HepG2 (cell line): ENCODE measurements at regions not wholly inside any gene's neighbourhood (a gene's known extent, or its start where the extent isn't known, plus 50 kb on each side); places are given as distances from the start of the nearest gene placed in this dataset.

Source experiments
- ATAC-seq: fragments of 200-7000 bp; cut with Tn5 transposase; 3 replicates; pipeline ENCODE4 v1.9.1; 2020; ENCODE audit warnings: mild to moderate bottlenecking, moderate library complexity
- BruUV-seq: library from RNA; stranded (reverse); fragments of 400-500 nt; replicated peaks from 2 replicates; lab custom pipeline; 2021; lab: Mats Ljungman, UMichigan
- CTCF ChIA-PET: fragments of 300-600 bp; formaldehyde crosslinking; extraction: SDS; loops from one replicate; lab custom pipeline; 2021; ENCODE audit warnings: low total read pairs, inconsistent platforms, low intra/inter-chr PET ratio; lab: Yijun Ruan, JAX
- POLR2A ChIA-PET: fragments of 350-600 bp; sonication (Branson Sonifier 250); formaldehyde crosslinking; loops from one replicate; lab custom pipeline; 2020; ENCODE audit warnings: antibody characterized with exemption, inconsistent platforms; lab: Yijun Ruan, JAX
- DNase-seq: peaks from one replicate; pipeline ENCODE4 v3.0.0-alpha.2; 2015; ENCODE audit warnings: low spot score
- FAIRE-seq: peaks from 3 replicates; lab custom pipeline; 2011; peaks lifted over from hg19 to GRCh38; lab: Jason Lieb, UNC
- H2AFZ ChIP-seq: one replicate; pipeline ENCODE4 v1.6.1; 2011; ENCODE audit warnings: low read length, inconsistent platforms
- H3K27ac ChIP-seq: fragments of 300-600 bp; 3 replicates; pipeline ENCODE4 v1.8.0; 2011; ENCODE audit warnings: mixed run types, mild to moderate bottlenecking, mixed read lengths, low read length, inconsistent platforms; ENCODE audit not compliant: insufficient read depth; ENCODE audit errors: extremely low read length
- H3K27me3 ChIP-seq, 2 experiments: fragments of 200-600 bp in 1 of 2; 2 replicates in 1 of 2; 3 replicates in 1 of 2; pipeline versions ENCODE4 v1.6.0 to v1.8.0; 2011; ENCODE audit warnings: low read length in 2 of 2, mild to moderate bottlenecking in 2 of 2, moderate library complexity in 2 of 2, inconsistent platforms in 1 of 2; ENCODE audit not compliant: insufficient read depth in 2 of 2, control insufficient read depth in 1 of 2
- H3K36me3 ChIP-seq, 2 experiments: fragments of 200-600 bp in 1 of 2; replicated peaks in 1 of 2; 2 replicates in 1 of 2; 3 replicates in 1 of 2; pipeline versions ENCODE4 v1.5.1 to v1.8.0; 2011; ENCODE audit warnings: low read length in 2 of 2, inconsistent platforms in 1 of 2; ENCODE audit not compliant: insufficient read depth in 2 of 2, control insufficient read depth in 1 of 2
- H3K4me1 ChIP-seq: 2 replicates; pipeline ENCODE4 v1.5.1; 2012; ENCODE audit warnings: low read length, inconsistent platforms; ENCODE audit not compliant: insufficient read depth
- H3K4me2 ChIP-seq: 2 replicates; pipeline ENCODE4 v1.6.0; 2011; ENCODE audit warnings: low read depth, low read length, inconsistent platforms
- H3K4me3 ChIP-seq, 3 experiments: fragments of 200-600 bp in 1 of 3; sonication (generic), shearing (Covaris generic) in 1 of 3; replicated peaks in 1 of 3; 2 replicates each; pipeline ENCODE4 v1.5.1; 2011 to 2016; ENCODE audit warnings: low read length in 3 of 3, inconsistent platforms in 2 of 3, low read depth in 2 of 3, mild to moderate bottlenecking in 2 of 3, control low read depth in 1 of 3, mixed read lengths in 1 of 3; ENCODE audit not compliant: insufficient read depth in 1 of 3
- H3K79me2 ChIP-seq: one replicate; pipeline ENCODE4 v1.6.1; 2011; ENCODE audit warnings: low read length, inconsistent platforms; ENCODE audit not compliant: insufficient read depth
- H3K9ac ChIP-seq: 2 replicates; pipeline ENCODE4 v1.6.0; 2011; ENCODE audit warnings: mild to moderate bottlenecking, low read depth, low read length, inconsistent platforms; ENCODE audit not compliant: insufficient read depth
- H3K9me3 ChIP-seq: 2 replicates; pipeline ENCODE4 v1.5.1; 2012; ENCODE audit warnings: mild to moderate bottlenecking, low read length
- H4K20me1 ChIP-seq: 2 replicates; pipeline ENCODE4 v1.6.0; 2011; ENCODE audit warnings: inconsistent platforms, mild to moderate bottlenecking, low read length, moderate library complexity; ENCODE audit not compliant: insufficient read depth
- CREB3 ChIP-seq: sonication (generic); formaldehyde crosslinking; IDR thresholded peaks from 2 replicates; pipeline ENCODE4 v1.5.0; 2020; ENCODE audit warnings: missing genetic modification reagents
- DDIT3 ChIP-seq: sonication (generic); formaldehyde crosslinking; IDR thresholded peaks from 2 replicates; pipeline ENCODE4 v1.4.0; 2020; ENCODE audit warnings: mild to moderate bottlenecking, missing genetic modification reagents
- DR1 ChIP-seq: sonication (generic); formaldehyde crosslinking; IDR thresholded peaks from 2 replicates; pipeline ENCODE4 v1.8.0; 2021; ENCODE audit warnings: mild to moderate bottlenecking, missing genetic modification reagents, inconsistent platforms
- FOXC1 ChIP-seq: sonication (generic); formaldehyde crosslinking; IDR thresholded peaks from 2 replicates; pipeline ENCODE4 v1.8.0; 2022; ENCODE audit warnings: mild to moderate bottlenecking, missing genetic modification reagents, borderline replicate concordance
- KDM3A ChIP-seq: IDR thresholded peaks from 2 replicates; pipeline ENCODE4 v1.6.1; 2018; ENCODE audit warnings: low read depth, missing compliant biosample characterization
- NCOA5 ChIP-seq: sonication (generic); formaldehyde crosslinking; IDR thresholded peaks from 2 replicates; pipeline ENCODE4 v1.4.0; 2020; ENCODE audit warnings: missing genetic modification reagents
- POGK ChIP-seq: sonication (generic); formaldehyde crosslinking; conservative IDR thresholded peaks from 2 replicates; pipeline ENCODE4 v1.8.0; 2022; ENCODE audit warnings: mild to moderate bottlenecking, moderate library complexity, missing genetic modification reagents
- PRMT3 ChIP-seq: sonication (generic); formaldehyde crosslinking; IDR thresholded peaks from 2 replicates; pipeline ENCODE4 v1.8.1; 2022; ENCODE audit warnings: low read depth, mild to moderate bottlenecking, moderate library complexity, missing genetic modification reagents, borderline replicate concordance
- ZFP62 ChIP-seq: sonication (generic); formaldehyde crosslinking; IDR thresholded peaks from 2 replicates; pipeline ENCODE4 v1.4.0; 2020; ENCODE audit warnings: missing genetic modification reagents
- ZMYM3 ChIP-seq: sonication (generic); formaldehyde crosslinking; IDR thresholded peaks from 2 replicates; pipeline ENCODE4 v1.5.1; 2020; ENCODE audit warnings: mild to moderate bottlenecking, missing genetic modification reagents
- ZNF142 ChIP-seq: sonication (generic); formaldehyde crosslinking; IDR thresholded peaks from 2 replicates; pipeline ENCODE4 v1.4.0; 2020; ENCODE audit warnings: missing genetic modification reagents
- ZNF430 ChIP-seq: sonication (generic); formaldehyde crosslinking; IDR thresholded peaks from 2 replicates; pipeline ENCODE4 v1.9.0; 2021; ENCODE audit warnings: mild to moderate bottlenecking, missing genetic modification reagents
- WGBS: methylation state at CpG from one replicate; pipeline ENCODE4 v1.1.6; 2017; ENCODE audit warnings: low lambda C conversion rate; 5-methylcytosine and 5-hydroxymethylcytosine counted together
- in situ Hi-C: cut with HindIII; loops from 2 replicates; pipeline ENCODE4 v1.10.0; 2017; ENCODE audit warnings: low pct_unique_long_range_greater_than_20kb; ENCODE audit not compliant: extremely low pct_ligation_motif_present
- intact Hi-C: fragments of 100-400 bp; cut with micrococcal nuclease; formaldehyde crosslinking; loops from one replicate; pipeline ENCODE4 v1.10.0; 2022; ENCODE audit not compliant: unreplicated experiment

- TF ChIP-seq POGK (CRISPR knock-in tag) = no peak
- TF ChIP-seq NCOA5 (CRISPR knock-in tag) = no peak
- TF ChIP-seq ZMYM3 (CRISPR knock-in tag) = no peak
Measured at GRCh38 chr1:73104749-73105148, 822.4 kb upstream of the NEGR1 start (continued).

- H2AFZ ChIP-seq = no peak overlapping the region
- no peaks in the 10 kb centered on the region for H3K4me1 ChIP-seq
- in situ Hi-C loops (no loop called here), intact Hi-C loops (no loop called here)
- H3K4me2 ChIP-seq = no peak overlapping the region
- POLR2A ChIA-PET = no interaction called here
- FAIRE-seq (no peak), ATAC-seq (no peak), DNase-seq (no peak)
- no peak overlapping the region for H3K9ac ChIP-seq
- CTCF ChIA-PET = no interaction called here
- no peaks in the 10 kb centered on the region for H3K79me2 ChIP-seq
- WGBS = 0% methylated on average over 4 of the region's 4 CpGs
- H3K27me3 ChIP-seq = no peaks in the 10 kb centered on the region
- BruUV-seq = no TSS peak
- no peaks in the 10 kb centered on the region for H4K20me1 ChIP-seq
- H3K4me3 ChIP-seq = no peak overlapping the region
- peaks cover 74% of the 10 kb centered on the region for H3K9me3 ChIP-seq
- no peak overlapping the region for H3K27ac ChIP-seq
- H3K36me3 ChIP-seq = no peaks in the 10 kb centered on the region
- TF ChIP-seq DR1 (CRISPR knock-in tag) (no peak), CREB3 (CRISPR knock-in tag) (no peak), ZNF142 (no peak), KDM3A (CRISPR knock-in tag) (no peak), FOXC1 (no peak), ZNF430 (no peak), DDIT3 (no peak), PRMT3 (CRISPR knock-in tag) (no peak), ZFP62 (CRISPR knock-in tag) (no peak)
Measured at GRCh38 chr1:73100216-73100615, 817.9 kb upstream of the NEGR1 start.
